ENCODE measurements at regions not wholly inside any gene's neighbourhood (a gene's known extent, or its start where the extent isn't known, plus 50 kb on each side); places are given as distances from the start of the nearest gene placed in this dataset.

DNA sequence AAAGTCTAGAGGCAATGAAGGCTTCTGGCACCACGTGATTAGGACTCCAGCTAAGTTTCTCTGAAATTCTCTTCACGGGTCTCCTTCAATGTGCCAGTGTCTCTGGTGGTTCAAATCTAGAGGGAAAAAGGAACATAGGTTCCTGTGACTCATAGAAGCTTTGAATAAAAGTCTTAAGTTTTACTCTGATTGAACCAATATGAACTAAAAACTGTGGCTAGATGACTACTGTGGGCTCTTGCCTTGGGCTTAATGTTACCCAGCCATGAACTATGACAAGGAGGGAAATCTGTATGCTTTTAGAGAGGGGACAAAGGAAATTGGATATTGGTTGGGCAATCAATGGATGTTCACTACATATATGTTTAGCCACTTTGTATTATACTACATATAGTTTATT is 49.9 kb upstream of the TEX13D start:
- H3K9me3 ChIP-seq (ENCODE audit: control insufficient read depth, insufficient read depth, low read depth, low read length), result no peaks in the 10 kb centered on the region
- POLR2A ChIA-PET, result no interaction called here
- CTCF ChIA-PET, result interaction anchor here (0.6 kb wide), 1 partner anchor 592 kb away, joined by 3 read pairs; no protein-coding TSS in a partner anchor
- no peak overlapping the region for H3K27ac ChIP-seq (ENCODE audit: low read length)
- H3K27me3 ChIP-seq (ENCODE audit: control insufficient read depth, insufficient read depth, low read length), result no peaks in the 10 kb centered on the region
- no peak for TF ChIP-seq POLR2AphosphoS5 (IDR thresholded peaks at IDR 0.05; ENCODE audit: low read depth, low read length)
- TF ChIP-seq, protein P1, sequence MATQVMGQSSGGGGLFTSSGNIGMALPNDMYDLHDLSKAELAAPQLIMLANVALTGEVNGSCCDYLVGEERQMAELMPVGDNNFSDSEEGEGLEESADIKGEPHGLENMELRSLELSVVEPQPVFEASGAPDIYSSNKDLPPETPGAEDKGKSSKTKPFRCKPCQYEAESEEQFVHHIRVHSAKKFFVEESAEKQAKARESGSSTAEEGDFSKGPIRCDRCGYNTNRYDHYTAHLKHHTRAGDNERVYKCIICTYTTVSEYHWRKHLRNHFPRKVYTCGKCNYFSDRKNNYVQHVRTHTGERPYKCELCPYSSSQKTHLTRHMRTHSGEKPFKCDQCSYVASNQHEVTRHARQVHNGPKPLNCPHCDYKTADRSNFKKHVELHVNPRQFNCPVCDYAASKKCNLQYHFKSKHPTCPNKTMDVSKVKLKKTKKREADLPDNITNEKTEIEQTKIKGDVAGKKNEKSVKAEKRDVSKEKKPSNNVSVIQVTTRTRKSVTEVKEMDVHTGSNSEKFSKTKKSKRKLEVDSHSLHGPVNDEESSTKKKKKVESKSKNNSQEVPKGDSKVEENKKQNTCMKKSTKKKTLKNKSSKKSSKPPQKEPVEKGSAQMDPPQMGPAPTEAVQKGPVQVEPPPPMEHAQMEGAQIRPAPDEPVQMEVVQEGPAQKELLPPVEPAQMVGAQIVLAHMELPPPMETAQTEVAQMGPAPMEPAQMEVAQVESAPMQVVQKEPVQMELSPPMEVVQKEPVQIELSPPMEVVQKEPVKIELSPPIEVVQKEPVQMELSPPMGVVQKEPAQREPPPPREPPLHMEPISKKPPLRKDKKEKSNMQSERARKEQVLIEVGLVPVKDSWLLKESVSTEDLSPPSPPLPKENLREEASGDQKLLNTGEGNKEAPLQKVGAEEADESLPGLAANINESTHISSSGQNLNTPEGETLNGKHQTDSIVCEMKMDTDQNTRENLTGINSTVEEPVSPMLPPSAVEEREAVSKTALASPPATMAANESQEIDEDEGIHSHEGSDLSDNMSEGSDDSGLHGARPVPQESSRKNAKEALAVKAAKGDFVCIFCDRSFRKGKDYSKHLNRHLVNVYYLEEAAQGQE (IDR thresholded peaks at IDR 0.05; ENCODE audit: insufficient read depth in 1 of 2, low read depth in 2 of 2, low read length in 1 of 2), result no peak
- TF ChIP-seq SIN3A (IDR thresholded peaks at IDR 0.05; ENCODE audit: borderline replicate concordance, insufficient read depth, low read depth, low read length), result no peak
- TF ChIP-seq, protein P2, sequence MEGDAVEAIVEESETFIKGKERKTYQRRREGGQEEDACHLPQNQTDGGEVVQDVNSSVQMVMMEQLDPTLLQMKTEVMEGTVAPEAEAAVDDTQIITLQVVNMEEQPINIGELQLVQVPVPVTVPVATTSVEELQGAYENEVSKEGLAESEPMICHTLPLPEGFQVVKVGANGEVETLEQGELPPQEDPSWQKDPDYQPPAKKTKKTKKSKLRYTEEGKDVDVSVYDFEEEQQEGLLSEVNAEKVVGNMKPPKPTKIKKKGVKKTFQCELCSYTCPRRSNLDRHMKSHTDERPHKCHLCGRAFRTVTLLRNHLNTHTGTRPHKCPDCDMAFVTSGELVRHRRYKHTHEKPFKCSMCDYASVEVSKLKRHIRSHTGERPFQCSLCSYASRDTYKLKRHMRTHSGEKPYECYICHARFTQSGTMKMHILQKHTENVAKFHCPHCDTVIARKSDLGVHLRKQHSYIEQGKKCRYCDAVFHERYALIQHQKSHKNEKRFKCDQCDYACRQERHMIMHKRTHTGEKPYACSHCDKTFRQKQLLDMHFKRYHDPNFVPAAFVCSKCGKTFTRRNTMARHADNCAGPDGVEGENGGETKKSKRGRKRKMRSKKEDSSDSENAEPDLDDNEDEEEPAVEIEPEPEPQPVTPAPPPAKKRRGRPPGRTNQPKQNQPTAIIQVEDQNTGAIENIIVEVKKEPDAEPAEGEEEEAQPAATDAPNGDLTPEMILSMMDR (IDR thresholded peaks at IDR 0.05), result no peak
- TF ChIP-seq TCF7L2 (IDR thresholded peaks at IDR 0.05; ENCODE audit: low read depth, low read length), result no peak
- ATAC-seq (no peak), DNase-seq (ENCODE audit: low read depth, low spot score) (no peak)
- H3K36me3 ChIP-seq (ENCODE audit: control insufficient read depth, insufficient read depth, low read length), result no peaks in the 10 kb centered on the region
- intact Hi-C loops (cut with micrococcal nuclease; ENCODE audit: unreplicated experiment), result no loop called here
- no peaks in the 10 kb centered on the region for H3K4me1 ChIP-seq (ENCODE audit: control insufficient read depth, insufficient read depth, low read length)
- no TSS peak for BruUV-seq (replicated peaks)
- H3K4me3 ChIP-seq (ENCODE audit: low read depth in 2 of 2, low read length in 2 of 2), result no peak overlapping the region
- in situ Hi-C loops (cut with HindIII; ENCODE audit: low pct_unique_long_range_greater_than_20kb, low sequenced_read_pairs), result no loop called here
